HL-60 (cell line): ENCODE measurements at regions not wholly inside any gene's neighbourhood (a gene's known extent, or its start where the extent isn't known, plus 50 kb on each side); places are given as distances from the start of the nearest gene placed in this dataset.

Source experiments
- CTCF ChIP-seq: IDR thresholded peaks from one replicate; pipeline ENCODE4 v1.5.1; 2011; ENCODE audit warnings: low read length, control low read depth, inconsistent platforms; ENCODE audit not compliant: insufficient read depth
- POLR2AphosphoS5 ChIP-seq: IDR thresholded peaks from 2 replicates; pipeline ENCODE4 v1.6.1; 2012; ENCODE audit warnings: low read depth

- TF ChIP-seq CTCF (no peak), POLR2AphosphoS5 (no peak)
Measured at GRCh38 chr4:33078145-33078544, 2358.0 kb downstream of the PCDH7 start.
